Ishikawa (cell line): ENCODE measurements at regions not wholly inside any gene's neighbourhood (a gene's known extent, or its start where the extent isn't known, plus 50 kb on each side); places are given as distances from the start of the nearest gene placed in this dataset.

Experiments used
- EP300 ChIP-seq: IDR thresholded peaks from 2 replicates; pipeline ENCODE4 v1.6.1; 2012; ENCODE audit warnings: borderline replicate concordance
- FOXM1 ChIP-seq: IDR thresholded peaks from 2 replicates; pipeline ENCODE4 v1.6.1; 2012; ENCODE audit warnings: low read depth, borderline replicate concordance
- RAD21 ChIP-seq: IDR thresholded peaks from 2 replicates; pipeline ENCODE4 v1.6.1; 2012; ENCODE audit warnings: low read depth
- TAF1 ChIP-seq: IDR thresholded peaks from 2 replicates; pipeline ENCODE4 v1.6.1; 2012; ENCODE audit warnings: low read depth, mild to moderate bottlenecking
- TCF12 ChIP-seq: IDR thresholded peaks from 2 replicates; pipeline ENCODE4 v1.6.1; 2012; ENCODE audit warnings: low read depth
- YY1 ChIP-seq: IDR thresholded peaks from 2 replicates; pipeline ENCODE4 v1.6.1; 2012; ENCODE audit warnings: low read depth
- ZBTB7A ChIP-seq: IDR thresholded peaks from 2 replicates; pipeline ENCODE4 v1.6.1; 2012; ENCODE audit warnings: low read depth
- TF ChIP-seq, protein P1 (sequence below): IDR thresholded peaks from 2 replicates; pipeline ENCODE4 v1.6.1; 2012
- TF ChIP-seq, protein P2 (sequence below): IDR thresholded peaks from 2 replicates; pipeline ENCODE4 v1.6.1; 2012
- TF ChIP-seq, protein P3 (sequence below): IDR thresholded peaks from 2 replicates; pipeline ENCODE4 v1.6.1; 2012; ENCODE audit warnings: low read depth, mild to moderate bottlenecking

DNA sequence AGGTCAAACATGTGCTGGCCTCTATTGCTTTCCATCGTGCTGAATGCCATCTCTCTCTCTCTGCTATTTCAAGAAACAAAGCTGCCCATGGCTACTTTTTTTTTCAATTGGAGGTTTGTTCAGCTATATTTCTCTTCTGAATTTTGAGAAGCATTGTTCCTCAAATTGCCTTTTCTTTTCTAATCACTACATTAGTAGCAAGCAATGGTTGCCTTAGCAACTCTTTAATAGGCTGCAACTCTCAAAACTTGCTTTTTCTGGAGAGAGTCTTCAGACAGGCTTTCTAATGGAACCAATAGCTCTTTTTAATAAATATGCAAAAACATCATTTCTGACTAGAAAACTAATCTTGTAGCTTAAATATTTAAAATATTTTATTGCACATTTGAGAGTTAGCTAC is 439.0 kb downstream of the LRRIQ3 start:
- TF ChIP-seq EP300 (no peak), FOXM1 (no peak), ZBTB7A (no peak), YY1 (no peak), TCF12 (no peak), TAF1 (no peak), RAD21 (no peak)
- TF ChIP-seq, protein P1, sequence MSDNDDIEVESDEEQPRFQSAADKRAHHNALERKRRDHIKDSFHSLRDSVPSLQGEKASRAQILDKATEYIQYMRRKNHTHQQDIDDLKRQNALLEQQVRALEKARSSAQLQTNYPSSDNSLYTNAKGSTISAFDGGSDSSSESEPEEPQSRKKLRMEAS = no peak
- TF ChIP-seq, protein P2, sequence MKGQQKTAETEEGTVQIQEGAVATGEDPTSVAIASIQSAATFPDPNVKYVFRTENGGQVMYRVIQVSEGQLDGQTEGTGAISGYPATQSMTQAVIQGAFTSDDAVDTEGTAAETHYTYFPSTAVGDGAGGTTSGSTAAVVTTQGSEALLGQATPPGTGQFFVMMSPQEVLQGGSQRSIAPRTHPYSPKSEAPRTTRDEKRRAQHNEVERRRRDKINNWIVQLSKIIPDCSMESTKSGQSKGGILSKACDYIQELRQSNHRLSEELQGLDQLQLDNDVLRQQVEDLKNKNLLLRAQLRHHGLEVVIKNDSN = no peak
- TF ChIP-seq, protein P3, sequence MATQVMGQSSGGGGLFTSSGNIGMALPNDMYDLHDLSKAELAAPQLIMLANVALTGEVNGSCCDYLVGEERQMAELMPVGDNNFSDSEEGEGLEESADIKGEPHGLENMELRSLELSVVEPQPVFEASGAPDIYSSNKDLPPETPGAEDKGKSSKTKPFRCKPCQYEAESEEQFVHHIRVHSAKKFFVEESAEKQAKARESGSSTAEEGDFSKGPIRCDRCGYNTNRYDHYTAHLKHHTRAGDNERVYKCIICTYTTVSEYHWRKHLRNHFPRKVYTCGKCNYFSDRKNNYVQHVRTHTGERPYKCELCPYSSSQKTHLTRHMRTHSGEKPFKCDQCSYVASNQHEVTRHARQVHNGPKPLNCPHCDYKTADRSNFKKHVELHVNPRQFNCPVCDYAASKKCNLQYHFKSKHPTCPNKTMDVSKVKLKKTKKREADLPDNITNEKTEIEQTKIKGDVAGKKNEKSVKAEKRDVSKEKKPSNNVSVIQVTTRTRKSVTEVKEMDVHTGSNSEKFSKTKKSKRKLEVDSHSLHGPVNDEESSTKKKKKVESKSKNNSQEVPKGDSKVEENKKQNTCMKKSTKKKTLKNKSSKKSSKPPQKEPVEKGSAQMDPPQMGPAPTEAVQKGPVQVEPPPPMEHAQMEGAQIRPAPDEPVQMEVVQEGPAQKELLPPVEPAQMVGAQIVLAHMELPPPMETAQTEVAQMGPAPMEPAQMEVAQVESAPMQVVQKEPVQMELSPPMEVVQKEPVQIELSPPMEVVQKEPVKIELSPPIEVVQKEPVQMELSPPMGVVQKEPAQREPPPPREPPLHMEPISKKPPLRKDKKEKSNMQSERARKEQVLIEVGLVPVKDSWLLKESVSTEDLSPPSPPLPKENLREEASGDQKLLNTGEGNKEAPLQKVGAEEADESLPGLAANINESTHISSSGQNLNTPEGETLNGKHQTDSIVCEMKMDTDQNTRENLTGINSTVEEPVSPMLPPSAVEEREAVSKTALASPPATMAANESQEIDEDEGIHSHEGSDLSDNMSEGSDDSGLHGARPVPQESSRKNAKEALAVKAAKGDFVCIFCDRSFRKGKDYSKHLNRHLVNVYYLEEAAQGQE = no peak
